ENCODE measurements at regions not wholly inside any gene's neighbourhood (a gene's known extent, or its start where the extent isn't known, plus 50 kb on each side); places are given as distances from the start of the nearest gene placed in this dataset.

- Histone ChIP-seq H3K4me3 (ENCODE audit: low read depth, low read length, poor library complexity, severe bottlenecking) (no peak overlapping the region), H3K4me1 (ENCODE audit: insufficient read depth, low read length, poor library complexity, severe bottlenecking) (no peaks in the 10 kb centered on the region), H3K27ac (ENCODE audit: low read depth, low read length, poor library complexity, severe bottlenecking) (no peak overlapping the region), H3K9me2 (ENCODE audit: insufficient read depth, low read length) (no peaks in the 10 kb centered on the region), H2AFZ (ENCODE audit: low read length) (no peak overlapping the region), H3K79me2 (ENCODE audit: insufficient read depth, low read depth, low read length) (no peaks in the 10 kb centered on the region), H3K4me2 (ENCODE audit: low read length) (no peak overlapping the region), H3K9me3 (ENCODE audit: low read length) (no peaks in the 10 kb centered on the region), H3K36me3 (ENCODE audit: insufficient read depth, low read length) (no peaks in the 10 kb centered on the region), H4K20me1 (ENCODE audit: insufficient read depth, low read length) (no peaks in the 10 kb centered on the region)
- no peak for DNase-seq (ENCODE audit: low spot score)
- intact Hi-C loops (cut with micrococcal nuclease; ENCODE audit: unreplicated experiment), result no loop called here
- ChIA-PET POLR2A (no interaction called here), CTCF (ENCODE audit: unreplicated experiment) (no interaction called here)
- TF ChIP-seq CTCF (conservative IDR thresholded peaks at IDR 0.05; ENCODE audit: low read length) (no peak), EZH2phosphoT487 (IDR thresholded peaks at IDR 0.05; ENCODE audit: borderline replicate concordance, low read depth, low read length) (no peak)
- no TSS peak for BruUV-seq (replicated peaks)
Measured at GRCh38 chr16:65531475-65531874, 409.6 kb upstream of the CDH11 start.

GRCh38 chr16:65525707-65526106, 403.8 kb upstream of the CDH11 start:
- no peak overlapping the region for H3K4me3 ChIP-seq (ENCODE audit: low read depth, low read length, poor library complexity, severe bottlenecking)
- intact Hi-C loops (cut with micrococcal nuclease; ENCODE audit: unreplicated experiment), result no loop called here
- H3K4me2 ChIP-seq (ENCODE audit: low read length), result no peak overlapping the region
- H3K9me2 ChIP-seq (ENCODE audit: insufficient read depth, low read length), result no peaks in the 10 kb centered on the region
- TF ChIP-seq CTCF (conservative IDR thresholded peaks at IDR 0.05; ENCODE audit: low read length) (no peak), EZH2phosphoT487 (IDR thresholded peaks at IDR 0.05; ENCODE audit: borderline replicate concordance, low read depth, low read length) (no peak)
- no peak overlapping the region for H2AFZ ChIP-seq (ENCODE audit: low read length)
- no peak overlapping the region for H3K27ac ChIP-seq (ENCODE audit: low read depth, low read length, poor library complexity, severe bottlenecking)
- H3K36me3 ChIP-seq (ENCODE audit: insufficient read depth, low read length), result no peaks in the 10 kb centered on the region
- H4K20me1 ChIP-seq (ENCODE audit: insufficient read depth, low read length), result no peaks in the 10 kb centered on the region
- no peaks in the 10 kb centered on the region for H3K9me3 ChIP-seq (ENCODE audit: low read length)
- DNase-seq (ENCODE audit: low spot score), result no peak
- H3K4me1 ChIP-seq (ENCODE audit: insufficient read depth, low read length, poor library complexity, severe bottlenecking), result no peaks in the 10 kb centered on the region
- no TSS peak for BruUV-seq (replicated peaks)
- no peaks in the 10 kb centered on the region for H3K79me2 ChIP-seq (ENCODE audit: insufficient read depth, low read depth, low read length)
- ChIA-PET POLR2A (interaction anchor here (0.6 to 1.2 kb wide), 2 partner anchors 15 to 281 kb away, joined by 3 read pairs; no protein-coding TSS in a partner anchor), CTCF (ENCODE audit: unreplicated experiment) (no interaction called here)

DNA sequence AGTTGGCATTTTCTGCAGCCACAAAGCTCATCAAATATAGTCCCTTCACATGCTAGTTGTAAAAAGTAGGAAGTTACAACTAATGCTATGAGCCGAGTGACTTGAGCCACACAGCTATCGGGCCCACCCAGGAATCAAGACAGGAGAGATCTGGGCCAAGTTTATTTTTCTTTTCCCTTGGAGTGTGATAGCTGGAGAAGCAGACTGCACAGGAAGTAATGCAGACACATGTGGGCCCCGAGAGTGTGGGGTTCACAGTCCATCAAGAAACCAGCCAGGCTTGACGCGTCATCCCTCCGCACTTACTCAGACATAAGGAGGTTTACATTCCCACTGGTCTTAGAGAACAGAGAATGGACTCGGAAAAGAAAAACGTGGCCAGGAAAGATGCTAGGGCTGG, 403.1 kb upstream of the CDH11 start:
- BruUV-seq (replicated peaks), result no TSS peak
- H4K20me1 ChIP-seq (ENCODE audit: insufficient read depth, low read length), result no peaks in the 10 kb centered on the region
- H3K9me2 ChIP-seq (ENCODE audit: insufficient read depth, low read length), result no peaks in the 10 kb centered on the region
- H3K9me3 ChIP-seq (ENCODE audit: low read length), result no peaks in the 10 kb centered on the region
- CTCF ChIA-PET (ENCODE audit: unreplicated experiment), result no interaction called here
- no peak overlapping the region for H3K27ac ChIP-seq (ENCODE audit: low read depth, low read length, poor library complexity, severe bottlenecking)
- no peak for DNase-seq (ENCODE audit: low spot score)
- no peaks in the 10 kb centered on the region for H3K36me3 ChIP-seq (ENCODE audit: insufficient read depth, low read length)
- H2AFZ ChIP-seq (ENCODE audit: low read length), result no peak overlapping the region
- no peaks in the 10 kb centered on the region for H3K4me1 ChIP-seq (ENCODE audit: insufficient read depth, low read length, poor library complexity, severe bottlenecking)
- no peaks in the 10 kb centered on the region for H3K79me2 ChIP-seq (ENCODE audit: insufficient read depth, low read depth, low read length)
- no peak for TF ChIP-seq CTCF (conservative IDR thresholded peaks at IDR 0.05; ENCODE audit: low read length)
- TF ChIP-seq EZH2phosphoT487 (IDR thresholded peaks at IDR 0.05; ENCODE audit: borderline replicate concordance, low read depth, low read length), result no peak
- H3K4me2 ChIP-seq (ENCODE audit: low read length), result no peak overlapping the region
- POLR2A ChIA-PET, result interaction anchor here (1.2 kb wide), 1 partner anchor 16 kb away, joined by 3 read pairs; no protein-coding TSS in a partner anchor
- no peak overlapping the region for H3K4me3 ChIP-seq (ENCODE audit: low read depth, low read length, poor library complexity, severe bottlenecking)
- intact Hi-C loops (cut with micrococcal nuclease; ENCODE audit: unreplicated experiment), result no loop called here
